D721Med (cell line): ENCODE measurements at regions not wholly inside any gene's neighbourhood (a gene's known extent, or its start where the extent isn't known, plus 50 kb on each side); places are given as distances from the start of the nearest gene placed in this dataset.
"Not testable (repeated sequence)": the region's sequence is repeated elsewhere in the genome, so short reads cannot be mapped to it uniquely, and the experiment has no call there.

Experiments
- DNase-seq: peaks from one replicate; pipeline ENCODE4 v3.0.0; 2011; ENCODE audit warnings: low spot score; ENCODE audit not compliant: insufficient read length
- FAIRE-seq: peaks from 2 replicates; lab custom pipeline; 2011; peaks lifted over from hg19 to GRCh38; lab: Jason Lieb, UNC
- CTCF ChIP-seq: IDR thresholded peaks from 2 replicates; pipeline ENCODE4 v1.5.1; 2012; ENCODE audit warnings: mild to moderate bottlenecking, control low read depth; ENCODE audit not compliant: insufficient read depth; ENCODE audit errors: missing control alignments

- TF ChIP-seq CTCF: no peak
- no peak for DNase-seq
- FAIRE-seq: no peak
Observed at GRCh38 chr3:103271575-103271974, 836.8 kb downstream of the ZPLD1 start.

- DNase-seq (no peak), FAIRE-seq (no peak)
- TF ChIP-seq CTCF: peak; percentile 44
Observed at GRCh38 chr3:103295974-103296570, 861.3 kb downstream of the ZPLD1 start.

GRCh38 chr3:103297502-103297901 is 862.7 kb downstream of the ZPLD1 start:
- DNase-seq, FAIRE-seq: not testable (repeated sequence)

GRCh38 chr3:103306104-103306503 is 871.3 kb downstream of the ZPLD1 start:
- TF ChIP-seq CTCF: no peak
- no peak for DNase-seq
- no peak for FAIRE-seq

GRCh38 chr3:103308921-103309320 is 874.1 kb downstream of the ZPLD1 start:
- no peak for FAIRE-seq
- no peak for DNase-seq
- no peak for TF ChIP-seq CTCF

GRCh38 chr3:103319912-103320311 is 885.1 kb downstream of the ZPLD1 start:
- no peak for TF ChIP-seq CTCF
- DNase-seq (no peak), FAIRE-seq (no peak)

GRCh38 chr3:103337179-103337845 is 902.5 kb downstream of the ZPLD1 start:
- no peak for DNase-seq
- FAIRE-seq: no peak
- TF ChIP-seq CTCF: no peak
